ENCODE measurements at regions not wholly inside any gene's neighbourhood (a gene's known extent, or its start where the extent isn't known, plus 50 kb on each side); places are given as distances from the start of the nearest gene placed in this dataset.

DNA sequence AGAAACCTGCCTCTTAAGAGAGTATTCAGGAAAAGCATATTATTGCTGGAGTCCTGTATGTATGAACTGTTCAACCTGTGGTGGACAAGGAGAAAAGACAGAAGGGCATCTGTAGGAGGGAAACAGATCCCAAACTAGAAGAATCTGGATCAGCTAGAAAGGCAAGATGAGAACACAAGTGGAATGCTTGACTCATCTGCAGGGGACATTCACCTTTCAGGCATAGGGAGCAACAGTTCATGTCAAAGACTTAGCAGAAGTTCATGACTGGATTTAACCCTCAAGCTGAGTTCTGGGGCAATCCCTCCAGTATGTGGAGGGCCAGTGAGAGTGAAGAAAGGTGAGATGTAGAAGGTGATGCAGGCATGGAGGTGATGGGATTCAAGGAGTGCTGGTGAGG, 135.9 kb upstream of the DYNLRB2 start:
- ChIA-PET POLR2A (no interaction called here), CTCF (interaction anchor here (0.7 to 1.3 kb wide), 2 partner anchors 10 to 13 kb away, joined by 3 to 4 read pairs; no protein-coding TSS in a partner anchor)
- Mint-ChIP-seq H3K27me3 (ENCODE audit: insufficient read depth, unreplicated experiment) (peaks cover 48% of the 10 kb centered on the region), H3K4me1 (ENCODE audit: insufficient read depth, unreplicated experiment) (no peaks in the 10 kb centered on the region), H3K36me3 (ENCODE audit: insufficient read depth, unreplicated experiment) (no peaks in the 10 kb centered on the region), H3K27ac (ENCODE audit: low read depth, unreplicated experiment) (no peak overlapping the region), H3K4me3 (ENCODE audit: unreplicated experiment) (no peak overlapping the region), H3K9me3 (ENCODE audit: unreplicated experiment) (no peaks in the 10 kb centered on the region)
- intact Hi-C loops (cut with micrococcal nuclease) = no loop called here
- TF ChIP-seq, protein P1, sequence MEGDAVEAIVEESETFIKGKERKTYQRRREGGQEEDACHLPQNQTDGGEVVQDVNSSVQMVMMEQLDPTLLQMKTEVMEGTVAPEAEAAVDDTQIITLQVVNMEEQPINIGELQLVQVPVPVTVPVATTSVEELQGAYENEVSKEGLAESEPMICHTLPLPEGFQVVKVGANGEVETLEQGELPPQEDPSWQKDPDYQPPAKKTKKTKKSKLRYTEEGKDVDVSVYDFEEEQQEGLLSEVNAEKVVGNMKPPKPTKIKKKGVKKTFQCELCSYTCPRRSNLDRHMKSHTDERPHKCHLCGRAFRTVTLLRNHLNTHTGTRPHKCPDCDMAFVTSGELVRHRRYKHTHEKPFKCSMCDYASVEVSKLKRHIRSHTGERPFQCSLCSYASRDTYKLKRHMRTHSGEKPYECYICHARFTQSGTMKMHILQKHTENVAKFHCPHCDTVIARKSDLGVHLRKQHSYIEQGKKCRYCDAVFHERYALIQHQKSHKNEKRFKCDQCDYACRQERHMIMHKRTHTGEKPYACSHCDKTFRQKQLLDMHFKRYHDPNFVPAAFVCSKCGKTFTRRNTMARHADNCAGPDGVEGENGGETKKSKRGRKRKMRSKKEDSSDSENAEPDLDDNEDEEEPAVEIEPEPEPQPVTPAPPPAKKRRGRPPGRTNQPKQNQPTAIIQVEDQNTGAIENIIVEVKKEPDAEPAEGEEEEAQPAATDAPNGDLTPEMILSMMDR (IDR thresholded peaks at IDR 0.05; ENCODE audit: unreplicated experiment) = no peak
- DNase-seq (ENCODE audit: unreplicated experiment) = no peak
- no TSS peak for BruUV-seq (replicated peaks)

GRCh38 chr16:80403894-80404293, 136.9 kb upstream of the DYNLRB2 start:
- intact Hi-C loops (cut with micrococcal nuclease) = no loop called here
- DNase-seq (ENCODE audit: unreplicated experiment) = no peak
- Mint-ChIP-seq H3K9me3 (ENCODE audit: unreplicated experiment) (no peaks in the 10 kb centered on the region), H3K4me1 (ENCODE audit: insufficient read depth, unreplicated experiment) (no peaks in the 10 kb centered on the region), H3K36me3 (ENCODE audit: insufficient read depth, unreplicated experiment) (no peaks in the 10 kb centered on the region), H3K27me3 (ENCODE audit: insufficient read depth, unreplicated experiment) (peaks cover 58% of the 10 kb centered on the region), H3K27ac (ENCODE audit: low read depth, unreplicated experiment) (no peak overlapping the region), H3K4me3 (ENCODE audit: unreplicated experiment) (no peak overlapping the region)
- BruUV-seq (replicated peaks) = no TSS peak
- TF ChIP-seq, protein P1 (IDR thresholded peaks at IDR 0.05; ENCODE audit: unreplicated experiment) = no peak
- ChIA-PET CTCF (no interaction called here), POLR2A (no interaction called here)

GRCh38 chr16:80390871-80391489, 149.8 kb upstream of the DYNLRB2 start:
- ChIA-PET POLR2A (interaction anchor here (0.7 kb wide), 1 partner anchor 827 kb away, joined by 3 read pairs; no protein-coding TSS in a partner anchor), CTCF (interaction anchor here (1.1 kb wide), 1 partner anchor 14 kb away, joined by 4 read pairs; no protein-coding TSS in a partner anchor)
- intact Hi-C loops (cut with micrococcal nuclease) = no loop called here
- Mint-ChIP-seq H3K36me3 (ENCODE audit: insufficient read depth, unreplicated experiment) (no peaks in the 10 kb centered on the region), H3K9me3 (ENCODE audit: unreplicated experiment) (no peaks in the 10 kb centered on the region), H3K4me3 (ENCODE audit: unreplicated experiment) (no peak overlapping the region), H3K27me3 (ENCODE audit: insufficient read depth, unreplicated experiment) (no peaks in the 10 kb centered on the region), H3K27ac (ENCODE audit: low read depth, unreplicated experiment) (no peak overlapping the region), H3K4me1 (ENCODE audit: insufficient read depth, unreplicated experiment) (no peaks in the 10 kb centered on the region)
- DNase-seq (ENCODE audit: unreplicated experiment) = no peak
- TF ChIP-seq, protein P1 (IDR thresholded peaks at IDR 0.05; ENCODE audit: unreplicated experiment) = no peak
- no TSS peak for BruUV-seq (replicated peaks)

DNA sequence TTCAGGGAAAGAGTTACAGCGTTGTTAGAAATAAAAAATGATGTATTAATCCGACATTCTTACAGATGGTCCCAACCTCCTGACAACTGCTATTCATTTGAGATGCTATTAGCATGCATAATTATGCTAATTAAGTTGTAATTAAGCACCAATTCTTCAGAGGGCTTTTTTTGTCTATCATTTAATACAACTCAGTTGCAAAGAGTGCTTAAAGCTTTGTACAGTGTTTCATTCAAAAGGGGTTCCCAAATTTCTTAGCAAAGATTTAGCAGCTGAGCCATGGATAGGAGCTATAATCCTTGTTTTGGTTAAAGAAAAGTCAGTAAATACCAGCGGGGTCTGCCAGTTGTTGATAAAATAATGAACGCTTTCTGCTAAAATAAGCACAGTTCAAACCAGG, 150.7 kb upstream of the DYNLRB2 start:
- H3K4me3 Mint-ChIP-seq (ENCODE audit: unreplicated experiment) = no peak overlapping the region
- BruUV-seq (replicated peaks) = no TSS peak
- ChIA-PET POLR2A (interaction anchor here (1.4 kb wide), 1 partner anchor 16 kb away, joined by 3 read pairs; no protein-coding TSS in a partner anchor), CTCF (no interaction called here)
- DNase-seq (ENCODE audit: unreplicated experiment) = no peak
- H3K4me1 Mint-ChIP-seq (ENCODE audit: insufficient read depth, unreplicated experiment) = no peaks in the 10 kb centered on the region
- TF ChIP-seq, protein P1 (IDR thresholded peaks at IDR 0.05; ENCODE audit: unreplicated experiment) = no peak
- H3K27me3 Mint-ChIP-seq (ENCODE audit: insufficient read depth, unreplicated experiment) = no peaks in the 10 kb centered on the region
- no peaks in the 10 kb centered on the region for H3K36me3 Mint-ChIP-seq (ENCODE audit: insufficient read depth, unreplicated experiment)
- no peaks in the 10 kb centered on the region for H3K9me3 Mint-ChIP-seq (ENCODE audit: unreplicated experiment)
- no peak overlapping the region for H3K27ac Mint-ChIP-seq (ENCODE audit: low read depth, unreplicated experiment)
- intact Hi-C loops (cut with micrococcal nuclease) = no loop called here

Data from MCF 10A (cell line).